ENCODE measurements at regions not wholly inside any gene's neighbourhood (a gene's known extent, or its start where the extent isn't known, plus 50 kb on each side); places are given as distances from the start of the nearest gene placed in this dataset.

DNA sequence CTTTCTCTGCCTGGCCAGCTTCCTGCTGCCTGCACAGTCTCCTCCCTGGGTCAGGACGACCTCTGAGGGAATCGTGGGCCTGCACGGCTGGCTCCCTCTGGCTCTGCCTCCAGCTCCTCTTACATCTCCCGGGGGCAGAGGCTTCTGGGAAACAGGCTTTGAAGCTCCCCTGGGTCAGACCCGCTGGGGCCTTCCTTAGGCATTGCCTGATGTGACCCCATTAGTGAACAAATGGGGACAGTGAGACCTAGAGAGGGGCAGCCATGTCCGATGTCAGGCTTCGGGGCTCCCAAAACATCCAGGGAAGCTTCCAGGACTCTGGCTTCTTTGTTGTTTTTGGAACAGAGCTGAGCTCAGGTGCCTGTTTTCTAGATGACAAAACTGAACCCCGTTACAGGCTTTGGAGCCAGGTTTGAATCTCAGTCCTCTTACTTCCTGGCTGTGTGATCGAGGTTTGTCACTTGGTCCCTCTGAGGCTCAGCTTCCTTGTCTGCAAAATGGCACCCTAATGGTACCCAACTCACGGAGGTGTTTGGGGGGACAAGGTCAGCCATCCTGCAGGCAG, 94.3 kb downstream of the CEBPB start:
- no peaks in the 10 kb centered on the region for H3K9me1 ChIP-seq (ENCODE audit: control insufficient read depth, extremely low read depth, insufficient read depth, low read length)
- H3K79me2 ChIP-seq (ENCODE audit: control insufficient read depth, insufficient read depth, low read length), result no peaks in the 10 kb centered on the region
- no peak overlapping the region for H2AFZ ChIP-seq (ENCODE audit: control insufficient read depth, low read length)
- no peak for FAIRE-seq
- H3K4me2 ChIP-seq (ENCODE audit: control insufficient read depth, extremely low read depth, insufficient read depth, low read depth, low read length), result no peak overlapping the region
- H3K27ac ChIP-seq (ENCODE audit: control insufficient read depth, insufficient read depth, low read length), result no peak overlapping the region
- H3K4me3 ChIP-seq (ENCODE audit: control insufficient read depth in 2 of 3, extremely low read depth in 1 of 3, insufficient read depth in 2 of 3, low read depth in 1 of 3, low read length in 3 of 3), result no peak overlapping the region
- H3K36me3 ChIP-seq (ENCODE audit: control insufficient read depth in 2 of 2, extremely low read depth in 1 of 2, insufficient read depth in 2 of 2, low read length in 2 of 2), result no peaks in the 10 kb centered on the region
- dilution Hi-C loops (cut with MboI; ENCODE audit: extremely low pct_ligation_motif_present, low sequenced_read_pairs), result no loop called here
- no peaks in the 10 kb centered on the region for H4K20me1 ChIP-seq (ENCODE audit: control insufficient read depth, extremely low read depth, insufficient read depth, low read length)
- DNase-seq (ENCODE audit: low read depth, low spot score), result no peak
- H3K9me3 ChIP-seq (ENCODE audit: control insufficient read depth, low read depth, low read length), result no peaks in the 10 kb centered on the region
- H3K27me3 ChIP-seq (ENCODE audit: control insufficient read depth, extremely low read depth, insufficient read depth, low read length), result no peaks in the 10 kb centered on the region
- H3K9ac ChIP-seq (ENCODE audit: control insufficient read depth, extremely low read depth, insufficient read depth, low read length), result no peak overlapping the region
- TF ChIP-seq, protein P1, sequence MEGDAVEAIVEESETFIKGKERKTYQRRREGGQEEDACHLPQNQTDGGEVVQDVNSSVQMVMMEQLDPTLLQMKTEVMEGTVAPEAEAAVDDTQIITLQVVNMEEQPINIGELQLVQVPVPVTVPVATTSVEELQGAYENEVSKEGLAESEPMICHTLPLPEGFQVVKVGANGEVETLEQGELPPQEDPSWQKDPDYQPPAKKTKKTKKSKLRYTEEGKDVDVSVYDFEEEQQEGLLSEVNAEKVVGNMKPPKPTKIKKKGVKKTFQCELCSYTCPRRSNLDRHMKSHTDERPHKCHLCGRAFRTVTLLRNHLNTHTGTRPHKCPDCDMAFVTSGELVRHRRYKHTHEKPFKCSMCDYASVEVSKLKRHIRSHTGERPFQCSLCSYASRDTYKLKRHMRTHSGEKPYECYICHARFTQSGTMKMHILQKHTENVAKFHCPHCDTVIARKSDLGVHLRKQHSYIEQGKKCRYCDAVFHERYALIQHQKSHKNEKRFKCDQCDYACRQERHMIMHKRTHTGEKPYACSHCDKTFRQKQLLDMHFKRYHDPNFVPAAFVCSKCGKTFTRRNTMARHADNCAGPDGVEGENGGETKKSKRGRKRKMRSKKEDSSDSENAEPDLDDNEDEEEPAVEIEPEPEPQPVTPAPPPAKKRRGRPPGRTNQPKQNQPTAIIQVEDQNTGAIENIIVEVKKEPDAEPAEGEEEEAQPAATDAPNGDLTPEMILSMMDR (optimal IDR thresholded peaks at IDR 0.05 in 1 of 3, IDR thresholded peaks at IDR 0.05 in 1 of 3, conservative IDR thresholded peaks at IDR 0.05 in 1 of 3; ENCODE audit: extremely low read depth in 1 of 3, insufficient read depth in 2 of 3, low read length in 3 of 3), result no peak
- no peak for TF ChIP-seq EZH2 (IDR thresholded peaks at IDR 0.05; ENCODE audit: low read length)
- peaks cover 16% of the 10 kb centered on the region for H3K4me1 ChIP-seq (ENCODE audit: control insufficient read depth, extremely low read depth, insufficient read depth, low read length)

DNA sequence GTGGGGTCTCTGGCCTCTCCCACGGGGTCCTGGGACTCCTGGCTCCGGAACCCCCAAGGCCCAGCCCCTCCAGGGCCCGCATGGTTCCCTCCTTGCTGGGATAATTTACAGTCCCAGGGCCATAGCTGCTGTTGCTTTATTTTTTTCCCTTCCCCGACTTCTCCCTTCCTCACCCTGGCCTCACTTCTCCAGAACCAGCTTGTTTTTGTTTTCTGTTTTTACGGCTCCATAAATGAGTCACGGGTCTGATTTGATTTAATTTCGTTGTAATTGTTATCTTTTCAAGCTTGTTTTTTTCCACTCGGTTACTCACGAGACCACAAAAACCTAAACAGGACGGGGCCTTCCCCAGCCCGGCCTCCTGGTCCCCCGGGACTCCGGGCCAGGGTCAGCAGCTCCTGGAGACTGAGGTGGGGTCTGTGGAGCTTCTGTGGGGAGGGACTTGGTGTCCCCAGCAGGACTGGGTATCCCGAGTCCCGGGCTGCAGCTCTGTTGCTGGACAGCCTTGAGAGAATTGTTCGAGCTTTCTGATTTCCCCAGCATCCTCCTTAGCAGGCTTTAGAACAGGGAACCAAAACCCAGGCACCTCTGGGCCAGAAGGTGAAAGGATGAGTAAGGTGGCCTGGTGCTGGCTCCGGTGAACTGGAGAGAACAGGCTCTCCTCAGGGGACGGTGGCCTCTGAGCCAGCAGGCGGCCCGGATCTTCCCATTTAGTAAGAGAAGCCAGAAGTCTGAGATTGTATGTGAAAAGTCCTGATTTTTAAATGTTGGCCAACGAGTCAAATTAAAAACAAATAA, 94.9 kb downstream of the CEBPB start:
- dilution Hi-C loops (cut with MboI; ENCODE audit: extremely low pct_ligation_motif_present, low sequenced_read_pairs), result no loop called here
- H3K4me1 ChIP-seq (ENCODE audit: control insufficient read depth, extremely low read depth, insufficient read depth, low read length), result peaks cover 16% of the 10 kb centered on the region
- H3K9ac ChIP-seq (ENCODE audit: control insufficient read depth, extremely low read depth, insufficient read depth, low read length), result no peak overlapping the region
- no peak for FAIRE-seq
- no peak overlapping the region for H3K4me3 ChIP-seq (ENCODE audit: control insufficient read depth in 2 of 3, extremely low read depth in 1 of 3, insufficient read depth in 2 of 3, low read depth in 1 of 3, low read length in 3 of 3)
- H3K36me3 ChIP-seq (ENCODE audit: control insufficient read depth in 2 of 2, extremely low read depth in 1 of 2, insufficient read depth in 2 of 2, low read length in 2 of 2), result no peaks in the 10 kb centered on the region
- H3K9me3 ChIP-seq (ENCODE audit: control insufficient read depth, low read depth, low read length), result no peaks in the 10 kb centered on the region
- TF ChIP-seq, protein P1 (optimal IDR thresholded peaks at IDR 0.05 in 1 of 3, IDR thresholded peaks at IDR 0.05 in 1 of 3, conservative IDR thresholded peaks at IDR 0.05 in 1 of 3; ENCODE audit: extremely low read depth in 1 of 3, insufficient read depth in 2 of 3, low read length in 3 of 3), result no peak
- no peak for TF ChIP-seq EZH2 (IDR thresholded peaks at IDR 0.05; ENCODE audit: low read length)
- H3K27ac ChIP-seq (ENCODE audit: control insufficient read depth, insufficient read depth, low read length), result no peak overlapping the region
- no peaks in the 10 kb centered on the region for H3K9me1 ChIP-seq (ENCODE audit: control insufficient read depth, extremely low read depth, insufficient read depth, low read length)
- no peak for DNase-seq (ENCODE audit: low read depth, low spot score)
- no peaks in the 10 kb centered on the region for H3K79me2 ChIP-seq (ENCODE audit: control insufficient read depth, insufficient read depth, low read length)
- no peak overlapping the region for H3K4me2 ChIP-seq (ENCODE audit: control insufficient read depth, extremely low read depth, insufficient read depth, low read depth, low read length)
- no peaks in the 10 kb centered on the region for H4K20me1 ChIP-seq (ENCODE audit: control insufficient read depth, extremely low read depth, insufficient read depth, low read length)
- H3K27me3 ChIP-seq (ENCODE audit: control insufficient read depth, extremely low read depth, insufficient read depth, low read length), result no peaks in the 10 kb centered on the region
- no peak overlapping the region for H2AFZ ChIP-seq (ENCODE audit: control insufficient read depth, low read length)

All from keratinocyte (primary cell).